ENCODE measurements at regions not wholly inside any gene's neighbourhood (a gene's known extent, or its start where the extent isn't known, plus 50 kb on each side); places are given as distances from the start of the nearest gene placed in this dataset.

- ATAC-seq (no peak), DNase-seq (no peak)
- peaks cover 0 to 11% of the 10 kb centered on the region in 2 donors for H3K27me3 ChIP-seq
- no peaks in the 10 kb centered on the region for H3K36me3 ChIP-seq
- TF ChIP-seq CTCF (IDR thresholded peaks at IDR 0.05), result no peak
- no peaks in the 10 kb centered on the region for H3K9me3 ChIP-seq
- H3K27ac ChIP-seq, result no peak overlapping the region
- intact Hi-C loops (cut with DNase I), result no loop called here
- H3K4me1 ChIP-seq, result no peaks in the 10 kb centered on the region
- no peak overlapping the region for H3K4me3 ChIP-seq
These were observed 52.4 kb upstream of the ST8SIA3 start for GRCh38 chr18:57299931-57300330.

- DNase-seq, result no peak
These were observed 50.5 kb upstream of the ST8SIA3 start for GRCh38 chr18:57301573-57302559.

More at GRCh38 chr18:57301573-57302559, 50.5 kb upstream of the ST8SIA3 start:
- H3K27ac ChIP-seq, result no peak overlapping the region
- intact Hi-C loops (cut with DNase I), result no loop called here
- ATAC-seq, result no peak
- H3K4me3 ChIP-seq, result no peak overlapping the region
- H3K4me1 ChIP-seq, result no peaks in the 10 kb centered on the region
- H3K9me3 ChIP-seq, result no peaks in the 10 kb centered on the region
- TF ChIP-seq CTCF (IDR thresholded peaks at IDR 0.05), result no peak
- H3K36me3 ChIP-seq, result no peaks in the 10 kb centered on the region
- H3K27me3 ChIP-seq, result peaks cover 0 to 11% of the 10 kb centered on the region in 2 donors

Data from left lung (tissue), 4 donors.